ENCODE measurements at regions not wholly inside any gene's neighbourhood (a gene's known extent, or its start where the extent isn't known, plus 50 kb on each side); places are given as distances from the start of the nearest gene placed in this dataset.

GRCh38 chr7:16967300-16967811 lies 85.6 kb upstream of the AGR3 start:
- no peak overlapping the region for H3K9ac ChIP-seq
- peaks cover 7 to 18% (median 14%) of the 10 kb centered on the region in 11 experiments; a peak in 21 of 22 replicates for H3K9me3 ChIP-seq (replicated peaks in 1 of 11)
- no peak for TF ChIP-seq Cebpa-rat (IDR thresholded peaks at IDR 0.05)
- H3K27me3 ChIP-seq: no peaks in the 10 kb centered on the region
- H3K36me3 ChIP-seq: no peaks in the 10 kb centered on the region
- no peaks in the 10 kb centered on the region for H4K20me1 ChIP-seq
- no peak overlapping the region for H3K27ac ChIP-seq
- H3K4me1 ChIP-seq: no peaks in the 10 kb centered on the region
- H3K4me2 ChIP-seq: no peak overlapping the region
- H3K4me3 ChIP-seq: no peak overlapping the region

GRCh38 chr7:16970732-16971482 lies 89.1 kb upstream of the AGR3 start:
- no peaks in the 10 kb centered on the region for H3K36me3 ChIP-seq

GRCh38 chr7:16975712-16976111 lies 93.9 kb upstream of the AGR3 start:
- Histone ChIP-seq H4K20me1 (no peaks in the 10 kb centered on the region), H3K4me1 (peaks cover 0 to 28% (median 12%) of the 10 kb centered on the region in 10 experiments; a peak in 13 of 20 replicates), H3K36me3 (no peaks in the 10 kb centered on the region), H3K9ac (no peak overlapping the region), H3K4me2 (no peak overlapping the region), H3K4me3 (no peak overlapping the region), H3K27ac (no peak overlapping the region), H3K9me3 (replicated peaks in 1 of 11) (no peaks in the 10 kb centered on the region), H3K27me3 (no peaks in the 10 kb centered on the region)
- TF ChIP-seq Cebpa-rat (IDR thresholded peaks at IDR 0.05): no peak

More at GRCh38 chr7:16970732-16971482, 89.1 kb upstream of the AGR3 start:
- Histone ChIP-seq H3K27ac (no peak overlapping the region), H3K4me2 (no peak overlapping the region), H4K20me1 (no peaks in the 10 kb centered on the region), H3K4me3 (no peak overlapping the region), H3K27me3 (no peaks in the 10 kb centered on the region), H3K4me1 (peaks cover 0 to 5% (median 0%) of the 10 kb centered on the region in 10 experiments; a peak in 3 of 20 replicates), H3K9ac (no peak overlapping the region), H3K9me3 (replicated peaks in 1 of 11) (peaks cover 1 to 9% (median 4%) of the 10 kb centered on the region in 11 experiments; a peak in 20 of 22 replicates)
- no peak for TF ChIP-seq Cebpa-rat (IDR thresholded peaks at IDR 0.05)

- Histone ChIP-seq H3K4me2 (peak overlapping the region in 5 of 11 experiments; percentile 44 to 68 (median 63); a peak in 8 of 22 replicates), H3K9ac (no peak overlapping the region), H3K36me3 (no peaks in the 10 kb centered on the region), H3K4me1 (peaks cover 0 to 52% (median 12%) of the 10 kb centered on the region in 10 experiments; a peak in 13 of 20 replicates), H4K20me1 (no peaks in the 10 kb centered on the region), H3K27me3 (no peaks in the 10 kb centered on the region), H3K27ac (no peak overlapping the region), H3K9me3 (replicated peaks in 1 of 11) (no peaks in the 10 kb centered on the region), H3K4me3 (no peak overlapping the region)
- TF ChIP-seq Cebpa-rat (IDR thresholded peaks at IDR 0.05): no peak
Observed at GRCh38 chr7:16978358-16979244, 96.8 kb upstream of the AGR3 start.

GRCh38 chr7:16980539-16980938 lies 98.8 kb upstream of the AGR3 start:
- H3K4me3 ChIP-seq: no peak overlapping the region
- H3K4me1 ChIP-seq: peaks cover 0 to 57% (median 12%) of the 10 kb centered on the region in 10 experiments; a peak in 13 of 20 replicates
- H3K27me3 ChIP-seq: no peaks in the 10 kb centered on the region
- H3K36me3 ChIP-seq: no peaks in the 10 kb centered on the region
- peak overlapping the region in 1 of 11 experiments; percentile 50; a peak in 2 of 22 replicates for H3K27ac ChIP-seq
- H3K4me2 ChIP-seq: peak overlapping the region in 4 of 11 experiments; percentile 32 to 68 (median 54); a peak in 8 of 22 replicates
- no peaks in the 10 kb centered on the region for H4K20me1 ChIP-seq
- H3K9me3 ChIP-seq (replicated peaks in 1 of 11): no peaks in the 10 kb centered on the region
- H3K9ac ChIP-seq: no peak overlapping the region
- no peak for TF ChIP-seq Cebpa-rat (IDR thresholded peaks at IDR 0.05)

GRCh38 chr7:16982640-16983350 lies 101.0 kb upstream of the AGR3 start:
- no peaks in the 10 kb centered on the region for H3K27me3 ChIP-seq
- H3K4me3 ChIP-seq: no peak overlapping the region
- H3K27ac ChIP-seq: peak overlapping the region in 5 of 11 experiments; percentile 4 to 56 (median 23); a peak in 5 of 22 replicates
- no peaks in the 10 kb centered on the region for H3K36me3 ChIP-seq
- peak overlapping the region in 3 of 11 experiments; percentile 2 to 22 (median 13); a peak in 3 of 22 replicates for H3K9ac ChIP-seq
- H4K20me1 ChIP-seq: no peaks in the 10 kb centered on the region
- no peaks in the 10 kb centered on the region for H3K9me3 ChIP-seq (replicated peaks in 1 of 11)
- no peak for TF ChIP-seq Cebpa-rat (IDR thresholded peaks at IDR 0.05)
- peak overlapping the region in 2 of 11 experiments; percentile 16 to 22; a peak in 3 of 22 replicates for H3K4me2 ChIP-seq
- peaks cover 0 to 53% (median 12%) of the 10 kb centered on the region in 10 experiments; a peak in 13 of 20 replicates for H3K4me1 ChIP-seq

- H3K27ac ChIP-seq: 0 out of 22 replicates have a peak overlapping the region, but pooled peaks of 1 of the 11 experiments have one; percentile 5
- no peak for TF ChIP-seq Cebpa-rat (IDR thresholded peaks at IDR 0.05)
Observed at GRCh38 chr7:16984375-16984774, 102.6 kb upstream of the AGR3 start.

GRCh38 chr7:16985621-16986020 lies 103.8 kb upstream of the AGR3 start:
- no peak overlapping the region for H3K4me3 ChIP-seq
- H3K36me3 ChIP-seq: no peaks in the 10 kb centered on the region
- no peaks in the 10 kb centered on the region for H4K20me1 ChIP-seq
- no peak overlapping the region for H3K9ac ChIP-seq
- peaks cover 0 to 44% (median 0%) of the 10 kb centered on the region in 10 experiments; a peak in 7 of 20 replicates for H3K4me1 ChIP-seq
- TF ChIP-seq Cebpa-rat (IDR thresholded peaks at IDR 0.05): no peak
- no peaks in the 10 kb centered on the region for H3K9me3 ChIP-seq (replicated peaks in 1 of 11)
- H3K27ac ChIP-seq: no peak overlapping the region
- no peaks in the 10 kb centered on the region for H3K27me3 ChIP-seq
- no peak overlapping the region for H3K4me2 ChIP-seq

More at GRCh38 chr7:16984375-16984774, 102.6 kb upstream of the AGR3 start:
- Histone ChIP-seq H3K4me2 (no peak overlapping the region), H3K4me1 (peaks cover 0 to 46% (median 10%) of the 10 kb centered on the region in 10 experiments; a peak in 13 of 20 replicates), H3K36me3 (no peaks in the 10 kb centered on the region), H3K4me3 (no peak overlapping the region), H3K9me3 (replicated peaks in 1 of 11) (no peaks in the 10 kb centered on the region), H3K27me3 (no peaks in the 10 kb centered on the region), H4K20me1 (no peaks in the 10 kb centered on the region), H3K9ac (no peak overlapping the region)

Data from BLaER1 treated with 17β-estradiol and CSF1 and Interleukin-3, amounts not matched to agents 10 nM and 100 nM (cell line).